Tibial nerve (tissue), 3 donors: ENCODE measurements at regions not wholly inside any gene's neighbourhood (a gene's known extent, or its start where the extent isn't known, plus 50 kb on each side); places are given as distances from the start of the nearest gene placed in this dataset.

Experiments used
- CTCF ChIP-seq, 5 experiments: fragments of 200-600 bp in 3 of 5; fragments of 450-650 bp in 2 of 5; sonication (generic) in 3 of 5; IDR thresholded peaks; one replicate each; pipeline ENCODE4 v1.5.1; 2016 to 2019; ENCODE audit warnings: antibody characterized with exemption in 5 of 5, mild to moderate bottlenecking in 3 of 5, moderate library complexity in 2 of 5
- POLR2A ChIP-seq, 2 donors: fragments of 450-650 bp; IDR thresholded peaks; one replicate each; pipeline ENCODE4 v1.6.1; 2017; ENCODE audit warnings: antibody characterized with exemption in 2 of 2, mild to moderate bottlenecking in 2 of 2, moderate library complexity in 2 of 2

DNA sequence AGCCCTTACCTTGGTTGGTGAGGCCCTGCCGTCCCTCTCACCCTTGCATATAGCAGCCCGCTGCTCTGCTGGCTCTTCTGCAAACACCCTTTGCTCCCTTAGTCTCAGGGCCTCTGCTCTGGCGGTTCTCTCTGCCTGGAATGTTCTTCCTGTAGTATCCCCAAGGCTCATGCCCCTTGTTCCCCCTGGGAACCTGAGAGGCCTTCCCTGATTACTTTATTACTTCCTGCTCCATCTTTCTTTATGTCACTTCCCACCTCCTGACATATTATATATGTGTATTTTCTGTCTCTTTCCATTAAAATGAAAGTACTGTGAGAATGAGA lies 73.9 kb upstream of the SPRY4 start:
- TF ChIP-seq POLR2A (IDR thresholded peaks at IDR 0.05) (no peak), CTCF (IDR thresholded peaks at IDR 0.05) (no peak)
